Neuron (in vitro differentiated cells): ENCODE measurements at regions not wholly inside any gene's neighbourhood (a gene's known extent, or its start where the extent isn't known, plus 50 kb on each side); places are given as distances from the start of the nearest gene placed in this dataset.

Source experiments
- H2AFZ ChIP-seq: one replicate; pipeline ENCODE4 v1.6.1; 2013; ENCODE audit warnings: low read depth, mild to moderate bottlenecking, inconsistent platforms, low read length, moderate library complexity
- H3K27me3 ChIP-seq: one replicate; pipeline ENCODE4 v1.6.1; 2013; ENCODE audit warnings: low read length; ENCODE audit not compliant: insufficient read depth
- H3K36me3 ChIP-seq: one replicate; pipeline ENCODE4 v1.6.1; 2013; ENCODE audit warnings: low read length; ENCODE audit not compliant: insufficient read depth
- H3K4me1 ChIP-seq: one replicate; pipeline ENCODE4 v1.6.1; 2013; ENCODE audit warnings: low read length; ENCODE audit not compliant: insufficient read depth
- H3K4me3 ChIP-seq: 2 replicates; pipeline ENCODE4 v1.5.1; 2013; ENCODE audit warnings: mild to moderate bottlenecking, low read length, moderate library complexity
- H3K9me3 ChIP-seq: one replicate; pipeline ENCODE4 v1.6.1; 2013; ENCODE audit warnings: low read length

- Histone ChIP-seq H3K27me3 (no peaks in the 10 kb centered on the region), H3K9me3 (no peaks in the 10 kb centered on the region), H3K4me1 (no peaks in the 10 kb centered on the region), H2AFZ (no peak overlapping the region), H3K36me3 (no peaks in the 10 kb centered on the region), H3K4me3 (no peak overlapping the region)
These were observed 260.0 kb downstream of the KCNA4 start for GRCh38 chr11:29756871-29757270.

GRCh38 chr11:29755474-29755873 is 261.4 kb downstream of the KCNA4 start:
- Histone ChIP-seq H3K9me3 (no peaks in the 10 kb centered on the region), H3K36me3 (no peaks in the 10 kb centered on the region), H2AFZ (no peak overlapping the region), H3K4me3 (no peak overlapping the region), H3K4me1 (no peaks in the 10 kb centered on the region), H3K27me3 (no peaks in the 10 kb centered on the region)

DNA sequence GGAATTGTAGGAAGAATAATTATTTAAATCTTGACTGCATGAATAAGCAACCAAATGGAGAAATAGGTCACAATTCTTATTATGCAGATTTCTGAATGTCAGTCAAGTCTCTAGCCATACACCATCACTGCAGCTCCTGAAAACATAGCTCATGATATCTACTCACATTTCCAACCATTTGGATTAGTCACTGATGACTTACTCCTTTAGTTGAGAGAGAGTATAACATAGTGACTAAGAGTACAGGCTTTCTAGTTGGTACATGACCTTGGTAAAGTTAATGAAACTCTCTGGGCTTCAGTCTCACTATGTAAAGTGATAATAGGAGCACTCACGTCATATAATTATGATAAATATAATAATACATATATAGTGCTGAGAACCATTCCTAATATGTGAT is 265.2 kb downstream of the KCNA4 start:
- no peaks in the 10 kb centered on the region for H3K27me3 ChIP-seq
- no peak overlapping the region for H3K4me3 ChIP-seq
- no peaks in the 10 kb centered on the region for H3K9me3 ChIP-seq
- H3K36me3 ChIP-seq: no peaks in the 10 kb centered on the region
- H3K4me1 ChIP-seq: no peaks in the 10 kb centered on the region
- H2AFZ ChIP-seq: no peak overlapping the region

DNA sequence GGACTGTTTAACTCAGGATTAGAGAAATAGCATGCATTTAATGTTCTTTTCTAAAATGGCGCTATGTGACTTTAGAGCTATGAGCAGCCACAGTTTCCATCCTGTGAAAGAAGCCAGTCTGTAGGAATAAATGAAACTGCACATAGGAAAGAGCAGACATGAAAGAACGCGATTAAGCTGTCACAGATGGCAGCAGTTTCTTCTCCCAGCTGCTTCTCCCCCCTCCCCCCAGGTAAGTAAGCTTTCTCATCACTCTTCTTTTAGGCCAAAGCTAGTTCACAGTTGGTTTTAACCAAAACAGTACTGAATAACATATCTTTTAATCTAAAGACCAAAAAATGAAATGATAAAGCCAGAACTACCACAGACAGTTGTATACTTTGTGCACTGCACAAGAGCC is 266.4 kb downstream of the KCNA4 start:
- no peaks in the 10 kb centered on the region for H3K36me3 ChIP-seq
- H3K27me3 ChIP-seq: no peaks in the 10 kb centered on the region
- H3K9me3 ChIP-seq: no peaks in the 10 kb centered on the region
- H3K4me3 ChIP-seq: no peak overlapping the region
- no peaks in the 10 kb centered on the region for H3K4me1 ChIP-seq
- H2AFZ ChIP-seq: no peak overlapping the region

DNA sequence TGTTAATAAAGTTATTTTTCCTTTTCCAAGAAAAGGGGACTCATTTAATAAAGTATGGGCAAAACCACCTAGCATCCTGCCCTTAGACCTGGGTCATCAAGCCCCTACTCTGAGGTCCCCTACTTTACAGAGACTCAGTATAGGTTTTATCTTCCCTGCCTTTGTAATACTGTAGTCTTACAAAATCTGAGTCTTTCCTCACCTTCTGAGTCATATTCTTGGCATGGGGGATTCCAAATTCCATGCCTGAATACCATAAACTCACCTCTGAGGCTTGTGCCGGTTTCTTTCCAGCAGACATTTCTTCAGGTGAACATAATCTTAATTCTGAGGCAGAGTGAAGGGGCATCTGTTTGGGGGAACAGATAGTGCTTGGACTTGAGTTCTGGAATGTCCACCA is 282.5 kb downstream of the KCNA4 start:
- Histone ChIP-seq H3K4me3 (no peak overlapping the region), H3K27me3 (no peaks in the 10 kb centered on the region), H3K9me3 (no peaks in the 10 kb centered on the region), H3K4me1 (no peaks in the 10 kb centered on the region), H3K36me3 (no peaks in the 10 kb centered on the region), H2AFZ (no peak overlapping the region)

- Histone ChIP-seq H3K4me1 (no peaks in the 10 kb centered on the region), H2AFZ (no peak overlapping the region), H3K4me3 (no peak overlapping the region), H3K27me3 (no peaks in the 10 kb centered on the region), H3K36me3 (no peaks in the 10 kb centered on the region), H3K9me3 (no peaks in the 10 kb centered on the region)
These were observed 303.0 kb downstream of the KCNA4 start for GRCh38 chr11:29713831-29714320.

- H3K9me3 ChIP-seq: no peaks in the 10 kb centered on the region
- H2AFZ ChIP-seq: no peak overlapping the region
- no peaks in the 10 kb centered on the region for H3K4me1 ChIP-seq
- H3K4me3 ChIP-seq: no peak overlapping the region
- H3K27me3 ChIP-seq: no peaks in the 10 kb centered on the region
- H3K36me3 ChIP-seq: no peaks in the 10 kb centered on the region
These were observed 304.2 kb downstream of the KCNA4 start for GRCh38 chr11:29712616-29713015.

DNA sequence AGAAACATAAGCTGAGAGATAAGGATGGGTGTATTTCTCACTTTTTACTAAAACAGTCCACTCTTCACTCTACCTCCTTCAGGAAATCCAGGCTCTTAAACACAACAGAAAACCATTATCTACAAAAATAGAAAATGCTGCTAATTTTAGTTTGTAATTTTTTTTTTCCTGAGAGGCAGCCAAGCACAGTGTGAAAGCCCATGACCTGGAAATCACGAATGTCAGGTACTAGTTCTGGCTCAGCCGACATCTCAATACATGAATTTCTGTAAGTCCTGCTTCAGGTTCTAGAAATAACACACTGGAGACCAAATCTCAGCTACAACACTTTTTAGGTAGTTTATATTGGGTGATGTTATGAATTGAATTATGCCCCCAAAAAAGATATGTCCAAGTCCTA is 308.9 kb downstream of the KCNA4 start:
- no peak overlapping the region for H3K4me3 ChIP-seq
- H3K36me3 ChIP-seq: no peaks in the 10 kb centered on the region
- H3K9me3 ChIP-seq: no peaks in the 10 kb centered on the region
- H2AFZ ChIP-seq: no peak overlapping the region
- H3K4me1 ChIP-seq: no peaks in the 10 kb centered on the region
- H3K27me3 ChIP-seq: no peaks in the 10 kb centered on the region

DNA sequence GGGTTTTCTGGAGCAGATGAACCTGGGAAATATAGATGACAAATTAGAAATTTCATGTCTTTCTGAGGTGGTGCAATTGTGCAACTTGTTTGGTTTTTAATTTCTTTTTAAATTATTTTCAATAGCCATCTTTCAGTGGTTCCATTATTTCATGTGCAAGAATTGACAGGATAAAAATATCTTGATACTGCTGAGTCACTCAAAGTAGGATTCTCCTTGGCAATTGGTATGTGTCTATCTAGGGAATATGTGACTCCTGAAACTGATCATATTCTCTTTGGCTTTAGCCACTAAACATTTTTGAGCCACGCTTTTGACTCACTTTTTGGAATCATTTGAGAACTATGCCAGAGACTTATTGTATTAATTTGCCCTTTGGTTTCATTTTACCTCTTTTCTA is 331.5 kb downstream of the KCNA4 start:
- H3K27me3 ChIP-seq: no peaks in the 10 kb centered on the region
- H3K4me1 ChIP-seq: no peaks in the 10 kb centered on the region
- no peak overlapping the region for H3K4me3 ChIP-seq
- no peaks in the 10 kb centered on the region for H3K9me3 ChIP-seq
- no peaks in the 10 kb centered on the region for H3K36me3 ChIP-seq
- no peak overlapping the region for H2AFZ ChIP-seq

- Histone ChIP-seq H3K36me3 (no peaks in the 10 kb centered on the region), H3K4me3 (no peak overlapping the region), H2AFZ (no peak overlapping the region)
These were observed 334.0 kb downstream of the KCNA4 start for GRCh38 chr11:29682856-29683255.

GRCh38 chr11:29679996-29680395 is 336.8 kb downstream of the KCNA4 start:
- Histone ChIP-seq H3K4me1 (no peaks in the 10 kb centered on the region), H3K36me3 (no peaks in the 10 kb centered on the region), H3K9me3 (no peaks in the 10 kb centered on the region), H3K4me3 (no peak overlapping the region), H2AFZ (no peak overlapping the region), H3K27me3 (no peaks in the 10 kb centered on the region)

More at GRCh38 chr11:29682856-29683255, 334.0 kb downstream of the KCNA4 start:
- Histone ChIP-seq H3K4me1 (no peaks in the 10 kb centered on the region), H3K27me3 (no peaks in the 10 kb centered on the region), H3K9me3 (no peaks in the 10 kb centered on the region)

DNA sequence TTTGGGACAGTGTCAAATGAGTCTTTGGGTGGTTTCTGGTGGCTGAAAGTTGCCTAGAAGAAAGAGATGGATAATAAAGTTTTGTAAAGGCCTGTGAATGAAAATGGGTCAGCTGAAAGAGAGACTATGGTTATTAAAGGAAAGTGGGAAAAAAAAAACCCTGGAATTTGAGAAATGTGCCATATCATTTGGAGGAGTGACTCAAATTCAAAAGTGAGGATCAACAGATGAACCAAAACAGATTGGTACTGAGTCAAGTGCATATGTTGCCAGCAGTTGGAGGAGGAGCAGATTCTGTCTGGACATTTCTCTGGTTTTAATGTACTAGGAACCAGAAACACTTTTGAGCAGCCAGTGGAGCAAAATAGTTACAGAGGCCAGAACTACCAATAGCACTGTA is 339.8 kb downstream of the KCNA4 start:
- no peaks in the 10 kb centered on the region for H3K27me3 ChIP-seq
- H3K36me3 ChIP-seq: no peaks in the 10 kb centered on the region
- no peaks in the 10 kb centered on the region for H3K9me3 ChIP-seq
- H2AFZ ChIP-seq: no peak overlapping the region
- no peaks in the 10 kb centered on the region for H3K4me1 ChIP-seq
- H3K4me3 ChIP-seq: no peak overlapping the region

GRCh38 chr11:29669310-29669709 is 347.5 kb downstream of the KCNA4 start:
- H3K4me1 ChIP-seq: no peaks in the 10 kb centered on the region
- H2AFZ ChIP-seq: no peak overlapping the region
- H3K9me3 ChIP-seq: no peaks in the 10 kb centered on the region
- no peaks in the 10 kb centered on the region for H3K36me3 ChIP-seq
- no peaks in the 10 kb centered on the region for H3K27me3 ChIP-seq
- H3K4me3 ChIP-seq: no peak overlapping the region

DNA sequence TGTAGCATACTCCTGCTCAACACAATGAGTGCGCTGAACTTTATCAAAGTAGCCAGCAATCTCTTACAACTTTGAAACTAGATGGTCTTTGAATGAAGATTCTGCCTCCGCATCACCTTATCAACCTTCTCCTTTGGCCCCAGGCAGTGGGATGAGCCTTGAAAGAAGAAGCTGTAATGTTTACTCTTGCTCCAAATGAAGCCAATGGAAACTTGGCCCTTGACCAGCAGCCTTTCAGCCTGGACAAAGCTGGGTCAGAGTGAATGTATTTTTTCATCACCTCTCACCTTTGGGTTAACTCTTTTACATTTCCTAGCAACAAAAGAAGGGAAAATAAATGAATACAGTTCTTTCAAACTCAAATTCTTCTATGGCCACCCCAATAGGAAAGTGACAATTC is 359.1 kb downstream of the KCNA4 start:
- Histone ChIP-seq H3K4me1 (peaks cover 6% of the 10 kb centered on the region), H3K4me3 (no peak overlapping the region), H3K36me3 (no peaks in the 10 kb centered on the region), H3K27me3 (no peaks in the 10 kb centered on the region), H2AFZ (no peak overlapping the region), H3K9me3 (no peaks in the 10 kb centered on the region)
